PC-9 (cell line): ENCODE measurements at regions not wholly inside any gene's neighbourhood (a gene's known extent, or its start where the extent isn't known, plus 50 kb on each side); places are given as distances from the start of the nearest gene placed in this dataset.

ENCODE experiments used
- EZH2 ChIP-seq: fragments of 200-600 bp; sonication (generic); IDR thresholded peaks from 2 replicates; pipeline ENCODE4 v1.8.0; 2017; ENCODE audit warnings: antibody characterized with exemption, low read depth
- TF ChIP-seq, protein P1 (sequence below): fragments of 200-600 bp; sonication (generic); conservative IDR thresholded peaks from 2 replicates; pipeline ENCODE4 v1.6.1; 2017; ENCODE audit warnings: mixed run types, antibody characterized with exemption, mild to moderate bottlenecking, moderate library complexity

DNA sequence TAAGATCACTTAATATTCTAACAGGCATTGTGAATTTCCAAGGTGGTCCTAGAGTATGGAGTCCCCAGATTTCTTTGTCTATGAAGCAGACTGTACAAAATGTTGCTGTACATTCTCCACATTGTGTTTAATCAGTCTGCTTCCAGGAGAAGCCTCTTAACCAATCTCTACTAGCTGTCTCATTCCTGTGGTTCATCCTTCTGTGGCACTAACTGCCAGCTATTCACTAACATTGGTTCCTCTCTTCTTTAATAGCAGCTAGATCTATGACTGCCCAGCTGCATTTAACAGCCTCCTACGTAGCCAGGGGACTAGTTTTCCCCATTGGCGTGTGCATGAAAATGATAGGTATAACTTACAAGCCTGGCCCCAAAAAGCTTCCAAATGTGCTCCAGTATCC is 395.4 kb downstream of the SAMD5 start:
- TF ChIP-seq, protein P1, sequence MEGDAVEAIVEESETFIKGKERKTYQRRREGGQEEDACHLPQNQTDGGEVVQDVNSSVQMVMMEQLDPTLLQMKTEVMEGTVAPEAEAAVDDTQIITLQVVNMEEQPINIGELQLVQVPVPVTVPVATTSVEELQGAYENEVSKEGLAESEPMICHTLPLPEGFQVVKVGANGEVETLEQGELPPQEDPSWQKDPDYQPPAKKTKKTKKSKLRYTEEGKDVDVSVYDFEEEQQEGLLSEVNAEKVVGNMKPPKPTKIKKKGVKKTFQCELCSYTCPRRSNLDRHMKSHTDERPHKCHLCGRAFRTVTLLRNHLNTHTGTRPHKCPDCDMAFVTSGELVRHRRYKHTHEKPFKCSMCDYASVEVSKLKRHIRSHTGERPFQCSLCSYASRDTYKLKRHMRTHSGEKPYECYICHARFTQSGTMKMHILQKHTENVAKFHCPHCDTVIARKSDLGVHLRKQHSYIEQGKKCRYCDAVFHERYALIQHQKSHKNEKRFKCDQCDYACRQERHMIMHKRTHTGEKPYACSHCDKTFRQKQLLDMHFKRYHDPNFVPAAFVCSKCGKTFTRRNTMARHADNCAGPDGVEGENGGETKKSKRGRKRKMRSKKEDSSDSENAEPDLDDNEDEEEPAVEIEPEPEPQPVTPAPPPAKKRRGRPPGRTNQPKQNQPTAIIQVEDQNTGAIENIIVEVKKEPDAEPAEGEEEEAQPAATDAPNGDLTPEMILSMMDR = no peak
- no peak for TF ChIP-seq EZH2
